GM19043 (cell line): ENCODE measurements at regions not wholly inside any gene's neighbourhood (a gene's known extent, or its start where the extent isn't known, plus 50 kb on each side); places are given as distances from the start of the nearest gene placed in this dataset.
"Not testable (repeated sequence)": the region's sequence is repeated elsewhere in the genome, so short reads cannot be mapped to it uniquely, and the experiment has no call there.

Experiments used
- ATAC-seq: cut with Tn5 transposase; IDR thresholded peaks from one replicate; pipeline ENCODE4 v1.9.1; 2021; ENCODE audit warnings: low read depth; ENCODE audit not compliant: unreplicated experiment

DNA sequence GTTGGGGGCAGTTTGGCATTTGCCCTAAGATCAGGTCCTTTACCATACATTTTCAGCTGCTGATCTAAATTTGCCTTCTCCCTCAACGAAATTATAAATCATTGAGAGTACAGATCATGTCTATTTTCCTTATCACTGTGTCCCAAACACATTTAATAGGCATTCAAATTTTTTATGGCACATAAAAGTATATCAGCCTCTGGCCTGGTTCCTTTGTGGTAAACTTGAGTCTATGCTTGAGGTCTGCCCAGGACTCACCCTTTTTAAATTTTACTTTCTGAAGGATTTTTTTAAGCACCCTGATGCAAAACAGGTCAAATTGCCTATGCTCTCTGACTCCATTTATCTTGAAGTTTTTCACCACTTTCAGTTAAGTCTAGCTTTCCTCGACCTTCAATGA lies 163.6 kb upstream of the GRIN3A start:
- no peak for ATAC-seq

DNA sequence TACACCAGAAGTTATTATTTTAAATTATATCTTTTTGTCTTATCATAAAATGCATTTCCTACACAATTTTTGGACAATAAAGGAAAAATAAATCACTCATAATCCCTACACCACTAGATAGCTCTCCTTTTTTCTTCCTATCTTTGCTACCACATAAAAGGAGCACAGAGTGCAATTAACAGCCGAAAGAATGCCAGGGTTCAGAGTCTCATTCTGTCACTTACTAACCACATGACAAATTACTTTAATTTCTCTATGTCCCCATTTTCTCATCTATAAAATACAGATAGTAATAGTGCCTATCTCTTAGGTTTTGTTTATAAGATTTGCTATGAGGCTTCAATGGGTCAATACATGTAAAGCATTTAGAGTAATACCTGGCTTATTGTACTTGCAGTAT lies 158.7 kb upstream of the GRIN3A start:
- no peak for ATAC-seq

DNA sequence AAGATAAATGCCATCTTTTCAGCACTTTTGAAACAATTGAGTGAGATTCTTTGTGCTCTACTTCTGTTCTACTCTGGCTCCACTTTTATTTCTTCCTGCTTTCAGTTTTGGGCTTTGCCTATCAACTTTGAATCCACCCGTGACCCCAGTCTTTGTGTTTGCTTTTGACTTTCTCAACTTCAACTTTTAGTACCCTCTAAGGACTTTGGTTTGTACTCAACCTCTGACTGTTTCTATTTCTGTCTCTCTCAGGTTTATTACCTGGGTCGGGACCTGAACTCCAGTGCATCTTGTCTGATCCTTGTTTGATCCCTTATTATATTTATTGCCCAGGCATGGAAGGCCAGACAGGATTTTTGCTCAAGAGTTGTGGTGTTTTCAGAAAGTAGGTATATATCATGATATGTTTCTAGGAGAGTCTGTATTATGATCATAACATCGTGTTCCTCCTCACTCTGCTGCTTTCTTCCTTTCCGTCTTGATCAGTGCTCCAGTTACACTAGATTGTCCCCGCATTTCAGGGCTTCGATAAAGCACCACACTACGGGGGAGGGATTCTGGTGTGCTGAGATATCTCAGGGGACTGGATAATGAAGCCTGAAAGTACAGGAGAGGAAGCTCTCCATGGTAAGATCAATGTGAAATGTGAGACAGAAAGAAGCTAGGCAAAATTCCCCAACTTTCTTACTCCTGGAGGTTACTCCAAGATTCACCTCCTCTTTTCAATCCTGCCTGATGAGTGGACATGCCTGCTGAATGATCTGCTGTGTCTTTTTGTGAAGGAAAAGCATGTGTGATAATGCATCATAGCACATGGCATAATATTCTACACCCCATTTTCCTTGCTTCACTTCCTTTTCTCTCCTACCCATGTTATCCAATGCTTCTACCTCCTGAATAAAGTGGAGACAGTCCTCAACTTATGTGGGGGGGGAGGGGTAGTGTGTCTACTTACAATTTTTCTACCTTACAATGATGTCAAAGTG lies 155.5 kb upstream of the GRIN3A start:
- no peak for ATAC-seq

DNA sequence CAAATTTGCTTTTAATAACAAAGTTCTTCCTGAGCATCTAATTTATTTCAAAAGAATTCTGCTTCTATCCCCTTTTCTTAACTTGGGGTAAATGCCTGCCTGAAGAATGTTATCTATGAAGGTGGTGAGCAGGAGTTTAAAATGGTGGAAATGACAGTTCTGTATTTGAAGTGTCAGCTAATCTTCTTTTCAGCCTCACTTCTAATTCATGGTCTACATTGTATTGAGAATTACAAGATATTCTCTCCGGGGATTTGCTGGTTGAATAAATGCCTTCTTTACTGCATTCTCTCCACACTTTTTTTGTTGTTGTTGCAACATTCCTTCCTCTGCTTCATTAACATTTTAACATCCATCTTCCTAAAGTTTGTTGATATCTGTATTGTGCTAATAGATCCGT lies 143.1 kb upstream of the GRIN3A start:
- ATAC-seq = no peak

DNA sequence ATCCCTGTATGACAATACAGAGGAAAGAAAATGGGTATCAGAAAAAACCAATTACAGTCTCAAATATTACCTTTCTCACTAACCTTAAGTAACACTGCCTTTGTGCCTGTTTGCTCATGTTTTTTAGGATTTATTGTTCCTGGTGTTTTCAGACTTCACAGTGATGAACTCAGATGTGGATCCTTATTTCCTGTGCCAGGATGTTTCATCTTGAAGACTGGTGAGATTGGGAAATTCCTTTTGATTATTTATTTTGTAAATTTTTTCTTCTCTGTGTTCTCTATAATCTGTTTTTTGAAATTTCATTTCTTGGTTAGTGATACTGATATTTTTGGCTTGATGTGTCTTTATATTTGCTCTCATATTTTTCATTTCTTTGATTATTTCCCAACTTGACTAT lies 142.4 kb upstream of the GRIN3A start:
- no peak for ATAC-seq

DNA sequence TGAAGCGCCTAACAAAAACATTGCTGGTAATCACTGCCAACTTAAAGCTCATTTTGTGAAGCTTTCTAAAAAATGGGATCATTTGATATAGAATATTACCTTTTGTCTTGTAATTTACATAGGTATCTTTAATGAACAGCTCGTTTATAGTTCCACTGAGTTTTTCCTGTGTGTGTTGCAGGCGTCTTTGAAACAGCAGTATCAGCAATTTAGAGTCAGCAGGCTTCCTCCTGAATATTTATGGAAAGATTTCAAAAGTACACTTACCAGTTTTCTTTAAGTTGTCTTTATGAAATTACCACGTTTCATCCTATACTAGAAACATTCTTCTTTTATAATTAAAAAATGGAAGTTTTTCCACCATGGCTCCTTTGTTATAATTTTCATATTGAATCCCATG lies 140.3 kb upstream of the GRIN3A start:
- ATAC-seq = no peak

DNA sequence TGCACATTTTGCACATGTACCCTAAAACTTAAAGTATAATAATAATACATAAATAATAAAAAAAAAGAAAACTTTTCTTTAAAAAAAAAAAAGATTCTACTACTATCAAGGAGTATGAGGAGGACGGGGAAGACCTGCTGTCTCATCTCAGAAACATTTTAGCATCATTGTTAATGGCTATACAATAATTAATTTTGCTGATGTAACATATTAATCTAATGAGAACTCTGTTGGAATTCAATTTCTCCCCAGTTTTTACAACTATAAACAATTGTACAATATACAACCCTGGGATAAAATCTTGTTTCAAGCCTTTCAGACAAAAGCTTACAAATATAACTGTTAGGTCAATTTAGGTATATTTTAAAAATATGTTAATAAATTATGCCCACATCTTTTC lies 139.0 kb upstream of the GRIN3A start:
- ATAC-seq = no peak

DNA sequence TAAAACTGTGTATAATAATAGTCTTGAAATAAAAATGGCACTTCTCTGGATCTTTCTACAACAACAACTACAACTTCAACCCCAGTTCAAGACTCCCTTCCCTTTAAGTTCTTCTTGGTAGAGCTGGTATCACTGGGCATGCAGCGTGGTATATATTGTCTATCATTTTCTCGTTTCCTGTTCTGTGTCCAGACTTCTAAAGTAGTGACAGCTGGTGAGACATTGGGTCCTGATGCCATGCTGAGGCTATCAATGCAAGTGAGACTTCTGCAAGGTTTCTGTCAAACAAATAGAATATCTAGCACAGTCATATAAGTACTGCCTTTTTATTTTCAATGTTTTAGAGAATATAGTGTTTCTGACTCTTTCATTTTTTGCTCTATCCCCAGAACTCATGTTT lies 123.0 kb upstream of the GRIN3A start:
- ATAC-seq = no peak

DNA sequence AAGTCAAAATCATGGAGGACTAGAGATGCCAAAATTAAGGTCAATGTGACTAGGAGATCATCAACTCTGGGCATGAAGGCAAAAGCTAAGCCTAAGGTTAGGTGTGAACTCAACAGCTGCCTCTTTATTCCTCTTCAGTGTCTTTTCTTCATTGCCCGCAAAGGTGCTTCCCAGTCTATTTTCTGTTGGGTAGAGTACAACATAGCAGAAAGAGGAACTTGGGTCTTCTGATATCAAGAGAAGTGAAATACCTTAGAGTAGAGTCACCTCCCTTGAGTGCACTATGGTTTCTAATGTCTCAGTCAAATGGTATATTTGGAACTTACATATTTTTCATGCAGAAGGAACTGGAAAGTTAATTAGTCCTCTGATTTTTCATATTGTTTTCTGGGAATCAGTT lies 122.5 kb upstream of the GRIN3A start:
- ATAC-seq = no peak

DNA sequence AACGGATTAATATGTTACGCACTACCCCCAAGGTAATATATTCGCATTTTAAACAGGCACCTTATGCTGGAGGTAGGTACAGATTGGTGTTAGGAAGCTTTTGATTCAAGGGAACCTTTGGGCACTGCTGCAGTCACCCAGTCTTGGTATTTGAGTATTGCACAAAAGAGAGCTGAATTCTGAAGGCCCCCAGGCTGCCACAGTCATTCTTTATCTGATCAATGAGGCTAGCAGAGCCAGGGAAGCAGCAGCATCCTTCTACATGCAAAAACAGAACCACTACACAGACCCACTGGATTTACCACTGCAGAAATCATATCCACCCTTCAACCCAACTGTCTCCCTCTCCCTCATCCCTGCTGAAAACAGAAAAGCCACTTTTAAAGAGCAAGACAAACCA lies 121.2 kb upstream of the GRIN3A start:
- ATAC-seq = no peak

DNA sequence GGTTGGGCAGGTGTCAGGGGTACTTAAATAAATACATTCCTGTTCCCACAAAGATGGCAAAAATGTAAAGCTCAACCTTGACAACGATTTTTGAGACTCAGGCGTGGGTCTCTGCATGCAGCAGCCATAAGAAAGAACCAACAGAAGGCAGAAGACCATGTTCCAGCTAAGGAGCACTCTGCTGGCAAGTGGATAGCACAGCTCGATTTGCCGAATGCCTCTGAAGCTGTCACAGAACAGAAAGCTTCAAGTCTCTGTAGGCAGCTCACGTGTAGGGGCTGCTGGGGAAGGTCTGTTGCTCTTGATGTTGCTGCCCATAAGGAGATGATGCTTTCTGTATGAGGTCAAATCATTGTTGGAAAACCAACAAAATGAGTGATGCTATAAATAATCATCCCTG lies 119.6 kb upstream of the GRIN3A start:
- no peak for ATAC-seq

DNA sequence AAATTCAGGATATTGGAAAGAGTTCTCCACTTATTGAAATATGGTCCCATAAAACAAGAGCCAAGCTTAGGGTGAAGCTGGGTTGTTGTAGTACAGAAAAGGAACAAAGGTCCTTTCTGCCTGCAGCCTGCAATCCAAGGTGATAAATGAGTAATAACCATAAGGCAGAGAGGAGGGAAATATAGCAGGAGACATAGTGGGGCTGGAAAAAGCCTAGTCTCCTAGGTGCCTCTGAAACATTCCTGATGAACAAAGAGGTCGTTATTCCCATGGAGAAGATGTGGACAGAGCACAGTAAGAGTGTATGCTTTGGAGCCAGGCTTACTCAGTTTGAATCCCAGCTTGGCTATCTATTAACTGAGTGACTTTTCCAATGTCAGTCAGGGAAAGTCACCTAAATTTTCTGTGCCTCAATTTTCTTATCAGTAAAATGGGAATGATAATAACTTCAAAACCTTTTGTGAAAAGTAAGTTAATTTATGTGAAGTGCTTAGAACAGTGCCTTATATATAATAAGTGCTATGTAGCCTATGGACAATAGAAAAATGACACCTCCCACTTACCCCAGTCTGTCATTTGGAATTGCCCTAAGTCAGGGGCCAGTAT lies 110.8 kb upstream of the GRIN3A start:
- no peak for ATAC-seq

DNA sequence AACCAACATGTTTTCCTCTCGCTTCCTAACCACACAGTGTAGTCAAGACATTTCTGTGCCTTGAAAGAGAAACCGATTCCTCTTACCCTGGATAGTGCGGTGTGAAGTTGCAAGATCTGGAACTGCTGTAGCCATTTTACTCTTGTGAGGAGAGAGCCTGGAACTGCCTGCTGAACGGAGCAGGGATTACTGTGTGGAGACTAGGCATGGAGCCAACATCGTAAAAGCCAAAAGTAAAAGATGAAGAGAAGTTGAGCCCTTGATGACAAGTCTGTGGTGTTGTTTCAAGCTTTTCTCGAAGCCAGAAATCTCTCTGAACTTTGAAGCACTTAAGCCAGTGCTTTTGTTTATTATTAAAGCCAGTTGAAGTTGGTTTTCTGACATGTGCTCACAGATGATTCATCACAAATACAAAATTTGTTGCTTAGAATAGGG lies 110.1 kb upstream of the GRIN3A start:
- no peak for ATAC-seq

DNA sequence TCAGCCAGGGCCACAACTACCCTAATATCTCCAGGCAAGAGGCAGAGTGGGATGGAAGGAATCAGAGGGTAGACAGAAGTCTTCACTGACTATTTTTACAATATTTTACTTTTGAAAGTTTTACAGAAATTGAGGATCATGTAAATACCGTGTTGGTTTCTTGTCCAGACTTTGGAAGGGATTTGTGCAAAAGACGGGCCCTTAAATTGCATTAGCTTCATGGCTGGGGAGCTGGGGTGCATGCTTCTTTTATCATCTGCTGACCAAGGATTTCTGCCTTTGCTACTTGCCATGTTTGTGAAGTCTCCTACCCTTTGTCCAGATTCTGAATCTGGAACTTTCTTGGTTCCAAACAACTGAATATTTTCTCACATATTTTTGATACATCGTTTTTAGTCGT lies 107.7 kb upstream of the GRIN3A start:
- ATAC-seq = no peak

DNA sequence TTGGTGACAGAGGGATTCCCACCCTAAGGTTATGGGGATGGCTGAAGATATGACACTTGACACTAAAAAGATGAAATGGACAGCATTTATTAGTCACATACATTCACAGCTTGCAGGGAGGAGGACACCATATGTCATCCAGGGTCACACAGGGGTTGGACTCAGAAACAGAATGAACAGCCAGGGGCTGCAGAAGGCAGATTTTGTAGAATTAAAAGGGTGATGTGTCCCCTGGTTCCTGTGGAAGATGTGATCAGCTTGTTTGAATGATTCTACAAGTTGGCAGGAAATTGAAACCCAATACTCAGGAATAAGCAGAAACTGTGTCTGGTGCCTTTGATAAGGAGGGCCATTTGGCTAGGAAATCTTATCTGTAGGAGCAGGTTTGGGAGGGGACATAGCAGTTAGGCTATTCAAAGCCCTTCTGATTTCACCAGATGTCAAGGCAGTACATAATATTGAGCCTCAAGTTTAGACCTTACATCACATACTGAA lies 102.3 kb upstream of the GRIN3A start:
- ATAC-seq = no peak

DNA sequence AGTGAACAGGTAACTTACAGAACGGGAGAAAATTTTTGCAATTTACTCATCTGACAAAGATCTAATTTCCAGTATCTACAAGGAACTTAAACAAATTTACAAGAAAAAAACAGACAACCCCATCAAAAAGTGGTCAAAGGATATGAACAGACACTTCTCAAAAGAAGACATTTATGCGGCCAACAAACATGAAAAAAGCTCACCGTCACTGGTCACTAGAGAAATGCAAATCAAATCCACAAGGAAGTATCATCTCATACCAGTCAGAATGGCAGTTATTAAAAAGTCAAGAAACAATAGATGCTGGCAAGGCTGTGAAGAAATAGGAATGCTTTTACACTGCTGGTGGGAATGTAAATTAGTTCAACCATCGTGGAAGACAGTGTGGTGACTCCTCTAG lies 100.5 kb upstream of the GRIN3A start:
- ATAC-seq = not testable (repeated sequence)

DNA sequence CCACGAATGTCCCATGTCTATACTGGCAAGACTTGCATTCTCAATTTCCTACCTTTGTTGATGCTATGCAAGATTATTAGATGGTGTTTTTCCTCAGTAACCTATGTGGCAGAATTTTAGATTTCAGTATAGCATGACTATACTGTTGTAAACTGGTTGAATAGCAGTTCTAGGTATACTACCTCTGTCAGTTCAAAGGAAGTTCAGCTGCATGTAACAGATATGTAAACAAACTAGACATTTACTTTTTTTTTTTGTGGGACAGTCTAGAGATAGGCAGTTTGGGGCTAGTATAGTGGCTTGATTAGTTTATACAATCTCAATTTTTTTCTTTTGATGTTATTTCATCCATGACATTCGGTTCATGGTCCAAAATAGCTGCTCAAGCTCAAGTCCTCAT lies 97.6 kb upstream of the GRIN3A start:
- ATAC-seq = no peak

DNA sequence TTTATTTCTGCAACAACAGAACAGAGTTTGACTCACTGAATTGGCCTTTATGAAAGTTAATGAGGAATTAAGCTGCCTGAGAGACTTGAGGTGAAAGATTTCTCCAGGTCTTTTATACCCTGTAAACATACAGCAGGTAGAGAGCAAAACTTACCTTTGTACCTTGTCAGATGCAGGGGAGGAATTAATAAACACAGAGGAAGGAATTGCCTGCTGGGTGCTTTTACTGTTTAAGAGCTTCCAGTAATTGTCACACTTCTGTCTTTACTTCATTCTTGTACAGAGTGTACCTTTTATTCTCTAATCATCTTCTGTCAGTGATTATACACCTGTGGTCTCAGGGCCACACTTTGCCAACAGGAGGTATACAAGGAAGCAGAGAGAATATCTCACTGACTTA lies 94.0 kb upstream of the GRIN3A start:
- ATAC-seq = no peak

DNA sequence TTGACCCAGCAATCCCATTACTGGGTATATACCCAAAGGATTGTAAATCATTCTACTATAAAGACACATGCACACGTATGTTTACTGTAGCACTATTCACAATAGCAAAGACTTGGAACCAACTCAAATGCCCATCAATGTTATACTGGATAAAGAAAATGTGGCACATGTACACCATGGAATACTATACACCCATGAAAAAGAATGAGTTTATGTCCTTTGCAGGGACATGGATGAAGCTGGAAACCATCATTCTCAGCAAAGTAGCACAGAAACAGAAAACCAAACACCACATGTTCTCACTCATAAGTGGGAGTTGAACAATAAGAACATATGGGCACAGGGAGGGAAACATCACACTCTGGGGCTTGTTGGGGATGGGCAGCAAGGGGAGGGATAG lies 83.0 kb upstream of the GRIN3A start:
- ATAC-seq = not testable (repeated sequence)

DNA sequence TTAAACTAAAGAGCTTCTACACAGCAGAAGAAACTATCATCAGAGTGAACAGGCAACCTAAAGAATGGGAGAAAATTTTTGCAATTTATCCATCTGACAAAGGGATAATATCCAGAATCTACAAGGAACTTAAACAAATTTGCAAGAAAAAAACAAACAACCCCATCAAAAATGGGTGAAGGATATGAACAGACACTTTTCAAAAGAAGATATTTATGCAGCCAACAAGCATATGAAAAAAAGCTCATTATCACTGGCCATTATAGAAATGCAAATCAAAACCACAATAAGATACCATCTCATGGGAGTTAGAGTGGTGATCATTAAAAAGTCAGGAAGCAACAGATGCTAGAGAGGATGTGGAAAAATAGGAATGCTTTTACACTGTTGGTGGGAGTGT lies 82.5 kb upstream of the GRIN3A start:
- ATAC-seq = not testable (repeated sequence)

DNA sequence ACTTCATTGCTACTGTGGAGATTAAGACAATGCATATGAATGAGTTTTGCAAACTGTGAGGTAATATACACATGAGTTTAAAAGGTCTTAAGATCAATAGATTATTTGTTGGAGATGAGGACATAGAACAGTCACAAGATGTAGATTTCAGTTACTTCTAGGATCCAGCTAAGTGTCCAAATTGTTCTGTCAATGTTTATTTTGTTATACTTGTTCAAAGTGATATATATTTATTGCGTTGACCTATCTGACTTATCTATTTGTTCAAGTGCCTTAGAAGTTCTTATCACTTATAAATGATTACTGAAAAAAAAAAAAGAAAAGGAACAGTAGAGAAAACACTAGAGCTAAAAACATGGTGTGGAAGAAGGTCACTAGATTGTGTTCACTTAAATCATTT lies 75.6 kb upstream of the GRIN3A start:
- ATAC-seq = no peak

DNA sequence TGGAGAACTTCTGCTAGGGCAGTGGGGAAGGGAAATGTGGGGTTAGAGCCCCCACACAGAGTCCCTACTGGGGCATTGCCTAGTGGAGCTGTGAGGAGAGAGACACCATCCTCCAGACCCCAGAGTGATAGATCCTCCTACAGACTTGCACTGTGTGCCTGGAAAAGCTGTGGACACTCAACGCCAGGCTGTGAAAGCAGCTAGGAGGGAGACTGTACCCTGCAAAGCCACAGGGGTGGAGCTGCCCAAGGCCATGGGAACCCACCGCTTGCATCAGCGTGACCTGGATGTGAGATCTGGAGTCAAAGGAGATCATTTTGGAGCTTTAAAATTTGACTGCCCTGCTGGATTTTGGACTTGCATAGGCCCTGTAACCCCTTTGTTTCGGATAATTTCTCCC lies 69.4 kb upstream of the GRIN3A start:
- not testable (repeated sequence) for ATAC-seq
